ENCODE measurements at regions not wholly inside any gene's neighbourhood (a gene's known extent, or its start where the extent isn't known, plus 50 kb on each side); places are given as distances from the start of the nearest gene placed in this dataset.

DNA sequence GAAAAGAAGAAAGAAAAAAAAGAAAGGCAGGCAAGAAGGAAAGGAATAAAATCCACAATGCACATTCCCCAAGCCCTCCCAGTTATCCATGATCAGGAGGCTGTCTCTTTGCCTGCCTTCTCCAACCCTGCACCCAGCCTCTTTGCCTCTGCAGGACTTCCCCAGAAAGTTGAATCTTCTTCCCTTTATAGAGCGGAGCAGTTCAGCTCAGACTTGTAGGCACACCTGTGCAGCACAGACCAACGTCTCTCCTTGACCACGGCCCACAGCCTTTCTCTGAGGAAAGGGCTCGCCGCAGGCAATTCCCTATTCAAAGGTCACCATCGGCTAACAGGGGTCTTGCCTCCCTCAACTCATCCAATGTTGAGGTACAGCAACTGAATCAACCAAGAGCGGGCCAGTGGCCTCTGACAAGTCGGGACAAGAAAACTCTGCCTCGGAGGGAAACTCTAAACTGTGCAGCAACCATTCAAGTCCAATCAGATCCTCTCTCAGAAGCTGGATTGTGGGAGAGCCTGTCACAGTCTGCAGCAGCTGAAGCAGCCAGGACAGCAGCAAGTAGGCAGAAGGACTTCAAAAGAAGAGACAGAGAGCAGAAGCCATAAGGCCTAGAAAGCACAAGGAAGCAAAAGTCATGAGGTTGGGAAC, 529.2 kb upstream of the JARID2 start:
- no peak for TF ChIP-seq GATA2 (IDR thresholded peaks at IDR 0.05; ENCODE audit: low read depth, low read length)

DNA sequence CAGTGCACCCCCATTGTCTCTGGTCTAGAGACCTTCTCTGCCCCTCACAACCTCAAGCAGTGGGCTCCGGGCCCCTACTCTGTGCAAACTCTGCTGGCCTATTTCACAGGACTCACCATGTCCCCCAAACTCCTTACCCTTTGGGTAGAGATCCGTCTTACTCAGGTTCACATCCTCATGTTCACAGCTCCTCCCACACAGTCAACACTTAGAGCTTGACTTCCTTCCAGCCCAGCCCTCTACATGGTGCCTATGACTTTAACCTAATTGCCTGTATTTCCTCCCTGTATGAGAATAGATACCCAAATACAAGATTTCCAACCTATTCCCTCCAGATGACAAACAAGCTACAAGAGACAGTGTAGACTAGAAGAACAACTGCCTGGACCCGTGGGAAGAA, 528.6 kb upstream of the JARID2 start:
- TF ChIP-seq GATA2 (IDR thresholded peaks at IDR 0.05; ENCODE audit: low read depth, low read length) (no peak), GATA3 (IDR thresholded peaks at IDR 0.05; ENCODE audit: low read depth, low read length) (no peak)

DNA sequence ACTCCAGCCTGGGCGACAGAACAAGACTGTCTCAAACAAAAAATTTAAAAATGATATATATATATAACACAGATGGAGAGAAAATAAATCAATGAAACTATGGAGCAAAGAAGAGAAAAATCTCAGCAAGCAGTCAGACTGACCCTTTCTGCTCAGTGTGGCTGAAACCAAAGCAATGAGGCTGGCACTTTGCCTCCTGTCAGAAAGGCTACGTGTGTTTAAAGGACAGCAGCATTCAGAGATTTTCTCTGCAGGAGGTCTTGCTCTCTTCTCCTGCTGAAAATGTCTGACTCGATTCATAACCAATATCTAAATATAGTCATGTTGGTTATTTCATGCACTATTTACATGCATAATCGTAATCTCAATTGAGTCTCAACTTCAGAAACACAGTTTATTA, 527.0 kb upstream of the JARID2 start:
- TF ChIP-seq GATA3 (IDR thresholded peaks at IDR 0.05; ENCODE audit: low read depth, low read length) (no peak), GATA2 (IDR thresholded peaks at IDR 0.05; ENCODE audit: low read depth, low read length) (no peak)

DNA sequence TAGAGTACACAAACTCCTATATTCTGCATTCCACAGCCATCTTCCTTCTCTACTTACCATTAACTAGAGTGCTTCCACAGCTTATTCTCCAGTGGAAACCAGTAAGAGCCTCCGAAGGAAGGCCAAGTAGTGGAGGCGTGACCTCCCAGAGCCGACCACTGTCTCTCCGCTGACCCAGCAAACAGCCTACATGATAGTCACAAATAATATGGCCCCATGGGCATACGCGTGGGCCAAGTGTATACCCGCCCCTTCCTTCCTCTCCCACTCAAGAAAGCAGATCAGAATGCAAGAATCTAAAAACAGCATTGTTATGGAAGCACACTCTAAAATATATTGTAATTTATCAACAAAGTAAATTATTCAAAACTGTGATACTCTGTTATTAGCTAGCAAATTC, 526.6 kb upstream of the JARID2 start:
- TF ChIP-seq GATA3 (IDR thresholded peaks at IDR 0.05; ENCODE audit: low read depth, low read length) (no peak), GATA2 (IDR thresholded peaks at IDR 0.05; ENCODE audit: low read depth, low read length) (no peak)

DNA sequence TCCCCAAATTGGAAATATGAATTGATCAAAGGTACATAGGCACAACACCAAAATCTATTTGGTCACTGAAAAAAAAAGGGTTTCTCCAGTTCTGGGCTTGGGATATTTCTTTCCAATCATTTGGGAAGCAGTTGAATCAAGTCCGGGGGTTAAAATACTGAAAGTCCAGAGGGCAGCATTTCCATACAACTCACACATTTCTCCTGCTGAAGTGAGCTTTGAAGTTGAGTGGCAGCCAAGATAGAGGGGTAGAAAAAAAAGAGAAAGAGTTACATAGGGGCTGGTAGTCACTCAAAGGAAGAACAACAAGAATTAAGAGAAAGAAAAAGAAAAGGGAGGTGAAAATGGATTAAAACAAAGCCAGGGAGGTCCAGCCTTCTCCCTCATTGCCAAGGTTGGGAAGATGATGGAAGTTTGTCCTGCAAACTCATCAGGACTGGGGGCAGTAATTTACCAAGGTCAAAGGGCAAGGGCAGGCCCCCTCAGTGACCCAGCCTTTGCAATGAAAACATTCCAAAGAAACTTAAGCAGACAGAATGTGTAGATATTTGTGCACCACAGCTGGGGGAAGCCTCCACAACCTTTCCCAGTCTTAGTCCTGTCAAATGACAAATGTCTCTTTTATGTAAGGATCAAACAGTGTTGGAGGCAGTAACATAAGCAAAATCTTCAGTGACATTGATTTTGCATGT, 525.3 kb upstream of the JARID2 start:
- no peak for TF ChIP-seq GATA2 (IDR thresholded peaks at IDR 0.05; ENCODE audit: low read depth, low read length)
- no peak for TF ChIP-seq GATA3 (IDR thresholded peaks at IDR 0.05; ENCODE audit: low read depth, low read length)

DNA sequence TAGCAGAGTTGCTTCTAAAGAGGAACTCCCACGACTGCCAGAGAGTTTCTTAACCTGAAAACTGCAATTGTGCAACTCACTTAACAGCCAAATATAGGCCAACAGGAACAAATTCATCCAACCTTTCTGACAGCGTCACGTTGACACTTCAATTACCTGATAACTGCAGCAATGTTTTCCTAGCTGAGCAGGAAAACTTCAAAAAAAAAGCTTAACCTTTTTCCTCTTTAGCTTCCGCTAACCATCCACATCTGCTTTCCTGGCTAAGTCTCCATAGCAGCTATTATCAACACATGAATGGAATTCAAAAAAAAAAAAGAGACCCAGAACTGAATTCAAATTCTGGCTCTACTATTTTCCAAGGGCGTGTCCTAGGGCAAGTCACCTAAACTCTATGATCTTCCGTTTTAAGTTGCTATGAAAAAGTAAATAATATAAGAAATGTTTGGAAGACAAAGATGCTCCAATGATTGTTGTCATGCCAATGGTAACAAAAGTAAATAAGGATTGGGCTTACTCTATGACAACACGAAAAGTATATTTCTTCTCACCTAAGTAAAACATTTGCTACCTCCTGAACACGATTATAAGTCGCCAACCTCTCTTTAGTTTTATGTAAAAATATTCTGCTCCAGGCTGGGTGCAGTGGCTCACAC, 524.6 kb upstream of the JARID2 start:
- TF ChIP-seq GATA2 (IDR thresholded peaks at IDR 0.05; ENCODE audit: low read depth, low read length), result no peak
- TF ChIP-seq GATA3 (IDR thresholded peaks at IDR 0.05; ENCODE audit: low read depth, low read length), result no peak

DNA sequence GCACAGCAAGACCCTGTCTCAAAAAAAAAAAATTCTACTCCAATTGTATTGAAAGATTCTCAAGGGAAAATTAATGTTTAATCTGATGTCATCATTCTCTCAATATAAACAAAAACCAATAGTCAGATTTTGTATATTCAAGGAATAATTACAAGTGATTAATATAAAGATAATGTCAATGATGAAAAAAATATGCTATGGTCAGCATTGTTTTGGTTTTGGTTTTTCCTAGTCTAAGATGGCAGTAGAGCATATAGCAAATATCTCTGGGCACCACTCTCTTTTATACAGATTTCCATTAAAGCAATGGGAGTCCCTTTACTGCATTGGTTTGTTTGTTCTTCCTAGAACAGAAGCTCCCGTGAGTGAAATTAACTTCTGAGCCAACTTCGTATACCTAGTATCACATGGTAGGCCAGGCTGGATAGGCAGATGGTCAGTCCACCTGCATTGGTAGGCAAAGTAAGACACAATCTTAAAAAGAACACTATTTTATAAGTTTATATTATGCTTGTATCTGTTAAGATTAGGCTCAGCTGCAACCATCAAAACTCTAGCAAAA, 523.8 kb upstream of the JARID2 start:
- no peak for TF ChIP-seq GATA3 (IDR thresholded peaks at IDR 0.05; ENCODE audit: low read depth, low read length)
- no peak for TF ChIP-seq GATA2 (IDR thresholded peaks at IDR 0.05; ENCODE audit: low read depth, low read length)

DNA sequence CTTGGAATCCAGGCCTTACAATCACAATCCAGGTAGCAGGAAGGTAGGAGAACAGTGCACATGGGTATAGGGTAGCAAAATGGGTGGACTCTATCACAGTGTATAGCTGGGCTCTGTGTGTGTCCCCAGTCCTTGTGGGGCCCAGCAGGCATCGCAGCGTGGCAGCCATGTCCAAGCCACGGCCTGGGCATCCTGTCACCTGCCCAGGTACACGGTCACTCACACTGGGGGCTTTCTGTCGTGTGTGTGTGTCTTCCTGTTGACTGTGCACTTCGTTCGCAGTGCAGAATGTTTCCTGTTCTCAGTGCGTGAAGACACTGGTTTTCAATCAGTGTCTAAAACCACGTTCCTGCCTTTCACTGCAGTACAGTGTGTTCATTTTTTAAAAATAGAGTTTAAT, 523.2 kb upstream of the JARID2 start:
- no peak for TF ChIP-seq GATA3 (IDR thresholded peaks at IDR 0.05; ENCODE audit: low read depth, low read length)

DNA sequence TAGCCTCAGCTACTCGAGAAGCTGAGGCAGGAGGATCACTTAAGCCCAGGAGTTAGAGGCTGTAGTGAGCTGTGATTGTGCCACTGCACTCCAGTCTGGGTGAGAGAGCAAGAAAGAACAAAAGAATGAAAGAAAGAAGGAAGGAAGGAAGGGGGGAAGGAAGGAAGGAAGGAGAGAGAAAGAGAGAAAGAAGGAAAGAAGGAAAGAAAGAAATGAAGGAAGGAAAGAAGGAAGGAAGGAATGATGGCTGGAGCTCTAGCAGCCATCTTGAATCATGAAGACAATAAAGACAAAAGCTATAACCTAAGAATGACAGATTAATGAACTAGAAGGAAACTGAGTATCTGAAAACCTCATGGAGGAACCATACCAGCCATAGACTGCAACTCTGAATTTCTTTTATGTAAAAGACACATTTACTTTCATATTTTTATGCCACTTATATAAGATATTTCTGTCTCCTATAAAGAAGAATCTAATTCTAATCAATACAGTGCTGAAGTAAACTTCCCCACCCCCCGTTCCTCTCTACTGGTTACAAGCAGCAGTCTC, 522.3 kb upstream of the JARID2 start:
- no peak for TF ChIP-seq GATA2 (IDR thresholded peaks at IDR 0.05; ENCODE audit: low read depth, low read length)
- TF ChIP-seq GATA3 (IDR thresholded peaks at IDR 0.05; ENCODE audit: low read depth, low read length), result no peak

DNA sequence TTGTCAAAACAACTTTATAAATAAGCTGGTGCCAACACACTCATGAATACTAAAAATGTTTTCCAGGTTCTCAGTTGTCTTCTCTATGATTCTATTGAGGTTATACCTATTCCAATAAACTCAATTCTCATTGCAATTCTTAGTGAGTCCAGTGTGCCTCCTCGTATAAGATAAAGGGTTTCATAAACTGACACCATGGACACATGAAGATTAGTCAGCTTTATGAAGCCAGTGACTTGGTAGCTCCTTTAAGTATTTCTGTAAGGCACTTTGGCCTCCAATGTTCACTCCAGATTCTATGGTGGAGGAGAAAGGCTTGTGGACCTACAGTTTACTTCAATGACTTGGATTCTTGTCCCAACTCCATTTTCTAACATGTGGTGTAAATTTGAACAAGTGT, 521.3 kb upstream of the JARID2 start:
- TF ChIP-seq GATA2 (IDR thresholded peaks at IDR 0.05; ENCODE audit: low read depth, low read length), result no peak
- TF ChIP-seq GATA3 (IDR thresholded peaks at IDR 0.05; ENCODE audit: low read depth, low read length), result no peak

DNA sequence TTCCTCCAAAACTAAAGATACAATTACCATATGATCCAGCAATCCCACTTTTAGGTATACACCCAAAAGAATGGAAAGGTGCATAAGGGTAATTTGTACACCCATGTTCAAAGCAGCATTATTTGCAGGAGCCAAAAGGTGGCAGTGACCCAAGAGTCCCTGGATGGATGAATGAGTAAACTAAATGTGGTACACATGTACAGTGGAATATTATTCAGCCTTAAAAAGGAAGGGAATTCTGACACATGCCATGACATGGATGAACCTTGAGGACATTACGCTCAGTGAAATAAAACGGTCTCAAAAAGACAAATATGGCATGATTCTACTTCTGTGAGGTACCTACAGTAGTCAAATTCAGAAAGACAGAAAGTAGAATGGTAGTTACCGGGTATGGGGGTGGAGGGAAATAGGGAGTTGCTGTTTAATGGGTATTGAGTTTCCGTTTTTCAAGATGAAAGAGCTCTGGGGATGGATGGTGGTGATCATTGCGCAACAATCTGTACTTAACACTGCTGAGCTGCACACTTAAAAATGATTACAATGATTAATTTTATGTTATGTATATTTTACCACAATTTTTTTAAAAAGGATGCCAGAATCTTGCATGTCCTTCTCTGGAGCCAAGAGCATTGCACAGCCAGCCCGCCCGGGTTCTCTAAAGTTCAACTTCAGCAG, 518.9 kb upstream of the JARID2 start:
- TF ChIP-seq GATA2 (IDR thresholded peaks at IDR 0.05; ENCODE audit: low read depth, low read length) (no peak), GATA3 (IDR thresholded peaks at IDR 0.05; ENCODE audit: low read depth, low read length) (no peak)

DNA sequence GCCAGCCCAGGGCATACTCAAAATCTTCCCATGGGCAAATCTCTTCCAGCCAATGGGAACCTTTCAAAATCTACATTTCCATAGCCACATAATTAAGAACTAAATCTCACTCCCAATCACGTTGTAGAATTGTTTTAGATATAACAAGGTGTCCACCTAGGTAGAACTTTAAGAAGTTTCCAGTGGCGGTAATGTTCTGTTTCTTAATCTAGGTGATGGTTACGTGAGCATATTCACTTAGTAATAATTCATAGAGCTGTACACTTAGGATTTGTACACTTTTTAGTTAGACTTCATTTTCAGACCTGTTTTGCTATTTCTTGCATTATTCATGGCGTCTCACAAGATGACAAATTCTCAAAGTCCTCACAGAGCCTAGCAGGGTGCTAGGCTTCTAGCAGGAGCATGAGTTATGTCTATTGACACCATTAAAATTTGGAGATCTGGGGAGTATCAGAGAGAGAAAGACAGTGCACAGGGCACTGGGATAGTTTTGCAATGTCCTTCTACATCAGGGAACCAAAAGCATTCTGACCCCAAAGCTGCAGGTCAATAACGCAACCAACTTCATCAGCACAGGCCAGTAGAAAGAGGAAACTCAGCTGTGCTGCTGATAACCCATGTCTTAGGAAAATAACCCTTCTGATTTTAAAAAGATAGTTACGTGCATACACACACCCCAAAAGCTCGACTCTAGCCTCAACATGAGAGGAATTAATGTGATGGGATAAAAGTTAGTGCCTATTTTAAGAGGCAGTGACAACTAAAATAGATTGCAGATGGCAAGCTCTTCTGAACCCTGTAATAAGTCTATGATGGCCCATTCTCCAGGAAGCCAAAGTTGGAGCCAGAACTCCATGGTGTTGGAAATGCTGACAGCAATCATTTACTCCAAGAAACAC, 518.1 kb upstream of the JARID2 start:
- TF ChIP-seq GATA2 (IDR thresholded peaks at IDR 0.05; ENCODE audit: low read depth, low read length) (no peak), GATA3 (IDR thresholded peaks at IDR 0.05; ENCODE audit: low read depth, low read length) (no peak)

DNA sequence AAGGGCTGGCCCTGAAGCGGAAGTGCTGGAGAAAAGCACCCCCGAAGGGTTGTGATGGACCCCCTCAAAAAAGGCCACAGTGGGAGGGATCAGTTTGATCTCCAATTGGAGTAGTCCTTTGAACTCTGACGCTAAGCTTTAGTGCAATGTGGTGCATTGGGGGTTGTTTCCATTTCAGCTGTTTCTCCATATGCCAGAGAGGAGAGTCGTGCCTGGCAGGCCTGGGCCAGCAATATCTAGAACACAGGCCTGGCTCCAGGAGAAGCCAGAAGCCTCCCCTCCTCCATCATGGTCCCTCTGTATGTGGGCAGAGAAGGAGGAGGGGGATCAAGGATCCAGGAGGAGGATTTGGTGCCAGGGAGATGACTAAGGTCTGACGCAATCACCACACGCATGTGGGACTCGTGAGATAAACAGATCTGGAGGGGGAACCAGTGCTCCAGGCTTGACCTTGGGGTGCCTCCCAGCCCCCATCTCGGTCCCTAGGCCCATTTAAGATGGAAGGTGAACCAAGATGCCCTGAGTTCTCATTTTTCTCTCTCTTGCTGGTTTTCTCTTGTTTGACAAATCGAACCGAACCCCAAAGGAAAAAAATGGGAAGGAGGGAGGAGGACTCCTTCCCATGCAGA, 517.4 kb upstream of the JARID2 start:
- TF ChIP-seq GATA2 (IDR thresholded peaks at IDR 0.05; ENCODE audit: low read depth, low read length) (no peak), GATA3 (IDR thresholded peaks at IDR 0.05; ENCODE audit: low read depth, low read length) (no peak)
